PC-9 (cell line): ENCODE measurements at regions not wholly inside any gene's neighbourhood (a gene's known extent, or its start where the extent isn't known, plus 50 kb on each side); places are given as distances from the start of the nearest gene placed in this dataset.

Experiments used
- EZH2 ChIP-seq: fragments of 200-600 bp; sonication (generic); IDR thresholded peaks from 2 replicates; pipeline ENCODE4 v1.8.0; 2017; ENCODE audit warnings: antibody characterized with exemption, low read depth
- TF ChIP-seq, protein P1 (sequence below): fragments of 200-600 bp; sonication (generic); conservative IDR thresholded peaks from 2 replicates; pipeline ENCODE4 v1.6.1; 2017; ENCODE audit warnings: mixed run types, antibody characterized with exemption, mild to moderate bottlenecking, moderate library complexity

- TF ChIP-seq, protein P1, sequence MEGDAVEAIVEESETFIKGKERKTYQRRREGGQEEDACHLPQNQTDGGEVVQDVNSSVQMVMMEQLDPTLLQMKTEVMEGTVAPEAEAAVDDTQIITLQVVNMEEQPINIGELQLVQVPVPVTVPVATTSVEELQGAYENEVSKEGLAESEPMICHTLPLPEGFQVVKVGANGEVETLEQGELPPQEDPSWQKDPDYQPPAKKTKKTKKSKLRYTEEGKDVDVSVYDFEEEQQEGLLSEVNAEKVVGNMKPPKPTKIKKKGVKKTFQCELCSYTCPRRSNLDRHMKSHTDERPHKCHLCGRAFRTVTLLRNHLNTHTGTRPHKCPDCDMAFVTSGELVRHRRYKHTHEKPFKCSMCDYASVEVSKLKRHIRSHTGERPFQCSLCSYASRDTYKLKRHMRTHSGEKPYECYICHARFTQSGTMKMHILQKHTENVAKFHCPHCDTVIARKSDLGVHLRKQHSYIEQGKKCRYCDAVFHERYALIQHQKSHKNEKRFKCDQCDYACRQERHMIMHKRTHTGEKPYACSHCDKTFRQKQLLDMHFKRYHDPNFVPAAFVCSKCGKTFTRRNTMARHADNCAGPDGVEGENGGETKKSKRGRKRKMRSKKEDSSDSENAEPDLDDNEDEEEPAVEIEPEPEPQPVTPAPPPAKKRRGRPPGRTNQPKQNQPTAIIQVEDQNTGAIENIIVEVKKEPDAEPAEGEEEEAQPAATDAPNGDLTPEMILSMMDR: peak; percentile 39; the same call in 1 of the 2 replicates
- TF ChIP-seq EZH2: no peak
Measured at GRCh38 chr11:92136797-92137196, 87.8 kb upstream of the FAT3 start.
